Left cardiac atrium (tissue), 4 donors: ENCODE measurements at regions not wholly inside any gene's neighbourhood (a gene's known extent, or its start where the extent isn't known, plus 50 kb on each side); places are given as distances from the start of the nearest gene placed in this dataset.

ENCODE experiments used
- ATAC-seq, 2 donors: fragments of 200-7000 bp; cut with Tn5 transposase; one replicate each; pipeline ENCODE4 v1.9.1; 2020; ENCODE audit warnings: mild to moderate bottlenecking in 2 of 2, moderate library complexity in 2 of 2
- DNase-seq: peaks from one replicate; pipeline ENCODE4 v3.0.0-alpha.2; 2020
- intact Hi-C, 2 donors: fragments of 100-400 bp; cut with DNase I; formaldehyde crosslinking; loops; one replicate each; pipeline versions ENCODE4 v1.14.1 to v1.15.1; 2022 to 2023
- donor health status: DM: no; HTN: yes; CAD: no.
- donor health status: DM: no; HTN: yes; CAD: no; lungs with severe emphysema.
- donor health status: DM: yes; HTN: yes; CAD: no.
- donor health status: Dilated cardiomyopathy.

DNA sequence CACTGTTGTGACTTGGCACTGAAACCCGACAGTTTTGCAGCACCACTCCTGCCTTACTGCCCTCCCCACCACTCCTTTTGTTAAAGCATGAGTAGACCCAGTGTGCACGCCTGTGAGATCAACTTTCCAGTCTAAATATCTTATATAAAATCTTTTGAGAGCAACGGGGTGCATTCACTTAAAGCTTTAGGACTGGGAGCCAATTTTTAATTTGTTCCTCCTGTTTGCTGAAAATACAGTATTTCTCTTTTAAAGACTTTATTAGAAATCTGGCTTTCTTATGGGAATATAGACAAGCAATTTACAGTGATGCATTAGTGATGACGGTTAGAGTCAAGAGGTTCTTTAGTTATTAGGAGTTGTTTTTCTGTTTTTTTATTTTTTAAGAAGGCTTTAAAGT is 397.5 kb downstream of the TMEM167A start:
- ATAC-seq (no peak), DNase-seq (no peak)
- intact Hi-C loops = no loop called here

DNA sequence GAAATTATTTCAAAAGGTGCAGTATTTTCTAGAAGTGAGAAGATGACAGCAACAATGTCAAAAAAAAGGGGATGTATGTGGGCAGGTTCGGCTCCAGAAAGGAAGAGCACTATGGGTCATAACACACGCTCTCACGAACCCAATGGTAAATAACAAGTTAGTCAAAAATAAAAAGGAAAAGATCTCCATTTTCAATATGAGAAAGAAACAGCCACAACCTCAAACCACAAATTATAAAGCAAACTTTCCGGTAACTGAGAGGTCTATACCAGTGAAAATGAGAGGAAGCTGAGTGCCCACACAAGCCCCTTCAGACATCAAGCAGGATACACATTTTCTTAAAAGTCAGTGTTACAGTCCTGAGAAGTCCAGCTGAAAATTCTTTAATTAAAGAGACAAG is 398.5 kb upstream of the RPS23 start:
- intact Hi-C loops = no loop called here
- no peak for DNase-seq
- no peak for ATAC-seq

DNA sequence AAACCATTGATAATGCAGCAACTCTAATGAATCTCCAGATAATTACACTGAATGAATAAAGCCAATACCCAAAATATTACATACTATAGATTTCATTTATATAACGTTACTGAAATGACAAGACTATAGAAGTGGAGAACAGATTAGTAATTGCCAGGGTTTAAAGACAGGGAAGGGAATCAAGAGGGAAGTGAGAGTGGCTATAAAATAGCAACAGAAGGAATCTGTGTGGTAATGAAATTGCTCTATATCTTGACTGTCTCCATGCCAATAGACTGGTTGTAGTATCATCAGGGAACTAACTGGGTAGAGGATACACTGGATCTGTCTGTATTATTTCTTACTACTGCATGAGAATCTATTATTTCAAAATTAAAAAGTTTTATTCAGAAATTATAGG is 396.5 kb upstream of the RPS23 start:
- no peak for DNase-seq
- intact Hi-C loops = no loop called here

DNA sequence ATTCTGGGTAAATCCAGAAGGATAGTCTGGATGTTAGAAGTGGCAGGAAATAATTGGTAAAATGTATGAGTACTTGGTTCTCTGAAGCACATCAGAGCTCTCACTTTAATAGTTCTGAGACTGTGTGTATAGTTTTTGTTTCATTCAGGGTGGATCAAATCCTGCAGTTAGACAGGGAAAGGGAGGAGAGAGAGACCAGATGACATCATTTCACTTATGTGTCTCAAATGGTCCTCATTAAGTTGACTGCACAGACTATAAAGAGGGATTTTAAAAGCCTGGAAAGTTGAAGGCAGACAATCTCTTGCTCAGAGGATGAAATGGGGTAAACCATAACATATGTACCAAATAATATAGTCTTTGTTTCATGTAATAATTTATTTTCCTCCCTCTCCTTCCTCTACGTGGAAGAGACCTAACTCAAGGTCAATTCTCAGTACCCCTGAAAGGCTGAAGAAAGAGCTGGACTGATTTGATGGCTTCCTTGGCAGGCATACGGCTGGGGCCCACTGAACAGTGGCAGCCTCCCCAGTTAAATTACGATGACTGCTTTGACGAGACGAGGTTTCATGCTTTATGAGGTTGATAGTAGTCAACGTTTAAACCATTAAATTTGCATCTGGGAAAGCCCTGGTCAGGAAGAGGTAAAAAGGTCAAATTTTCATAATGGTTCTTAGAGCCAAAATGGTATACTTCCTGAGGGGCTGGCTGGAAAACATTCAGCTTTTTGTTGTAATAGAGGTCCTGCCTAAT is 395.1 kb upstream of the RPS23 start:
- ATAC-seq = no peak
- intact Hi-C loops = no loop called here

More for the DNA sequence above, 396.5 kb upstream of the RPS23 start:
- no peak for ATAC-seq

DNA sequence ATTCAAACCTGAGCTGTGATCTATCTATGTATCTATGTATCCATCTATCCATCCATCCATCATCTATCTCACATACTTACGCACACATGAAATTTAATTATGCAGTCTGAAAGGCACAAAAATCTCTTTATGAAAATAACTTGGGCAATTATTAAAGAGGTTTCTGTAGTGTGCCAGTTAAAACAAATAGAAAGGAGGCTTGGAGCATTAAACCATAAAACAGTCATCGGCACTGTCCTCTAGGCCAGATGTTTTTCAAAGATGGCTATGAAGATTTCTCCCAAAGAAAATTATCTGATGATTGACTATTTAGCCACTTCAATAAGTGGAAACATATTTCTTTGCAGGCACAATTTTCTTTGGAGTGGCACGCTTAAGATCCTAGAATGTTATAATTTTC is 392.5 kb upstream of the RPS23 start:
- intact Hi-C loops = no loop called here
- no peak for DNase-seq
- ATAC-seq = no peak

More for the DNA sequence above, 395.1 kb upstream of the RPS23 start:
- DNase-seq = no peak

DNA sequence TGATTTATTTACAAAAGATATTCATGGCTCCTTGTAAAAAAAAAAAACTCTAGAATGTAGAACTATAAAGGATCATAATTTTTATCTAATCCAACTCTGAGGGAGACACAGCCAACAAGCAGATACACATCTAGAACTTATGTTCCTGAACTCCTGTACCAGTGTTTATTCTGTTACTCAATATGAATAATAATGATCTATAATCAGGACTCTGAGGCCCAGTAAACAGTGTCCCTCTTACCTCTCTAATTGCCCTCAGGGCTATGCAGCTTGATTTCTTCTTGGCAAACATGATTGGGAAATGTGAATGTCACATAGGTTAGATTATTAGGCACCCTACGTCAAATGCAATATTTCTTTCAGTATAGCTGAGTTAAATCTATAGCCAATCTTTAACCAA is 391.6 kb upstream of the RPS23 start:
- ATAC-seq = no peak

DNA sequence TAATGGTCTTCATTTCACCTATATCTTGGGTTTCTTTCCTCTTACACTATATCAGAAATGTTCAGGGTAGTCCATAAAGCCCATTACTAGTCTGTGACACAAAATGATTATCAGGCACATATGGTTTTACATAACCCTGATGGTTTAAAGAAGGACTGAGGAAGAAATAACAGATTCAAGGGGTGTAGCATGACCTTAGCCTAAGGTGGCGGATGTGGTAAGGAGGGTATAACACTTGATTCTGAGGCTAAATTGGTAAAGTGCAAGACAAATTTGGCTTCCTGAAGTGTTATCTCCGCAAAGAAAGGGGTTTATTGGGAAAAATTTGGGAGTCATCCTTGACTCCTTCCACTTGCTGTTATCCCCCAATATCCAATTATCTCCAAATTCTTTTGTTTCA is 388.2 kb upstream of the RPS23 start:
- no peak for ATAC-seq
- no peak for DNase-seq
- intact Hi-C loops = no loop called here

More for the DNA sequence above, 391.6 kb upstream of the RPS23 start:
- DNase-seq = no peak
- intact Hi-C loops = no loop called here

DNA sequence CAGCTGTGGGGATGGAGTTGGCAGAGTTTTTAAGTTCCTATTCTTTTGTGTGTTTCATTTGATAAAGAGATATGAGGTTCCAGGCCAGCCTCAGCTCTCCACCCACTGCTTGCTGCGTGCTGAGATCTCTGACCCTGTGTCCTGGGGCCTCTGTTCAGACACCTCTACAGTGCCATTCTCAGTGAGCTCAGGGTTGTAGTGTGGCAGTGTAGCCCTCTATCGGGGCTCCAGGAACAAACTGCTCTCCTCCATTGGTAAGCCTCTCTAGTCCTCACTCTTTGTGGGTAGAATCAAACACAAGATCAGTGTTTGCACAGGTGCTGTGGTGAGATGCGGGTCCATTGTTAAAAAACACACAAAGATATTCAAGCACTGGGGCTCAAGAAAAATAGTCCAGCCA is 386.6 kb upstream of the RPS23 start:
- intact Hi-C loops = no loop called here
- DNase-seq = no peak

DNA sequence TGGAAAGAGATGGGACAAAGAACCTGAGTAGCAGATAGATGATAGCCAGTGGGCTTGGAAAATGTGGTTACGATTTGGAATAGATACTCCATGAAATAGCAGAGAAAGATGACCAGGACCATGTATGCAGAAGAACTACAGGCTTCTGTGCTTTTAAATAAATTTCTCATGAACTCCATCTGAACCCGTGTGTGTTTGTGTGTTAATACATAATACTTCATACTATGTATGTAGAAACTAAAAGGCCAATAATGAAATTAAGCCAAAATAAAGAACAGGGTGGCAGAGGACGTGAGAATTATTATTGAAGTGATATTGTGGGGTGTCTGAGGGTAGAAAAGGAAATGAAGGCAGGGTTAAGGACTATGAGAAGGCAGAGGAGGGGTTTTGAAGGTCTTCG is 385.1 kb upstream of the RPS23 start:
- intact Hi-C loops = no loop called here
- no peak for ATAC-seq
- DNase-seq = no peak

More for the DNA sequence above, 386.6 kb upstream of the RPS23 start:
- ATAC-seq = no peak

DNA sequence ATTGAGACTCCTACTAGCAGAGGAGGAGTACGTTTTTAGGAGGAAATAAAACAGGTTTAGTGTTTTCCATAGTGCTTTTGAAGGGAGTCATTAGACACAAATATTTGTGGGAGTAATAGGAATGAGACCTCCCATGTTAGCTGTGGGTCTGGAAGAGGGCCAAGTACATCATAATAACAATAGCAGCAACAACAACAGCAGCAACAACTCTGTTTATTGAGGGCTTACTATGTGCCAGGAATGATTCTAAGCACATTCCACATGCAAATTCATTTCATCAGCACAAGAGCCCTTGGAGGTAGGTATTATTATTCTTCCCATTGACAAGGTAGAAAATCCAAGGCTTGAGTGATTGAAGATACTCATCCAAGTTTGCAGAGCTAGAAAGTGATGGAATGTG is 384.2 kb upstream of the RPS23 start:
- ATAC-seq (no peak), DNase-seq (no peak)
- intact Hi-C loops = no loop called here

DNA sequence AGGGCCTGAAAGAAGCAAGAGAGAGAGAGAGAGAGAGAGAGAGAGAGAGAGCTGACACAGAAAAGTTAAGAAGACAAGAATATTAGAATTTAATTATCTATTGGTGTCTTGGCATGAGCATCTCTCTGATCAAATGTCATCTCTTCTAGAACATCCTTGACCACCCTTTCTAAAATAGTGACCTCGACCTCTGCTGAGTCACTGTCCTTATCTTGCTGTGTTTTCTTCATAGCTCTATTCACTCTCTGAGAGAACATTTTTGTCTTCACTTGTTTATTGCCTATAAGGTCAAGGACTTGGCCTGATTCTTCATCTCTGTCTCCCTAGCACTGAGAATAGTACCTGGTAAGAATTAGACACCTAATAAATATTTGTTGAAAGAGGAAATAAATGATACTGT is 383.8 kb upstream of the RPS23 start:
- intact Hi-C loops = no loop called here
- no peak for DNase-seq
- ATAC-seq = no peak

DNA sequence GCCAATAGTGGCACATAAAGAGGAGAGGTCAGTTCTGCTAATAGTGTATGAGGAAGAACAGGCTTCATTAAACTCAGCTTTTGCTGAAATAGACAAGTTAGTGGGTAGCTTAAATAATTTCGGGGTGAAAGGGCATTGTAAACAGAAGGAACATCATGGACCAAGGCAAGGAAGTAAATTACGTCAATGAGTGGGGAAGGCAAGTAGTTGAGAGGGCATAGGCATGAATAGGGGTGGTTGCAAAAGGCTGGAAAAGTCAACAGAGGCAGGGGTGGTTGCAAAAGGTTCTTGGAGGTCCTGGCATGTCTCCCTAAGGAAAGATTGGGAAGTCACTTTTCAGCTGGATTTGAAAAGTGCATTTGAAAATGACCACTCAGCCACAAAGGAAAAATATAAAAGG is 383.3 kb upstream of the RPS23 start:
- intact Hi-C loops = no loop called here
- no peak for ATAC-seq

DNA sequence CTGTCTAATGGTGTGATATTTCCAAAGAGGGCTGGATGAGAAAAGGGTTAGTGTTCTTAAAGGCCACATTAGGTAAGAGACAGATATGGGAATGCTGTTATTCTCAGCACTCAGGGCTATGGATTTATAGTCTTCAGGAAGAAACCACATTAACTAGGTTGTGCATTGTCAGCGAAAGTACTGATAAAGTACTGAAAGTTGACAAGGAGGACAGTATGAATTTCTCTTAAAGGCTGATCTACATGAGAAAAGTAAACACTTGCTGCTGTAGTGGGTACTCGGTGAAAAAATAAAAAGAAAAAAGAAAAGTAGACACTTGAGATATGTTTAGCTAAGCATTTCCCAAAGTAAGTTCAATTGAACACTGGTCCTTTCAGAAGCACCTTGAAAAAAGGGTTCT is 381.0 kb upstream of the RPS23 start:
- ATAC-seq (no peak), DNase-seq (no peak)
- intact Hi-C loops = no loop called here

More for the DNA sequence above, 383.3 kb upstream of the RPS23 start:
- no peak for DNase-seq

DNA sequence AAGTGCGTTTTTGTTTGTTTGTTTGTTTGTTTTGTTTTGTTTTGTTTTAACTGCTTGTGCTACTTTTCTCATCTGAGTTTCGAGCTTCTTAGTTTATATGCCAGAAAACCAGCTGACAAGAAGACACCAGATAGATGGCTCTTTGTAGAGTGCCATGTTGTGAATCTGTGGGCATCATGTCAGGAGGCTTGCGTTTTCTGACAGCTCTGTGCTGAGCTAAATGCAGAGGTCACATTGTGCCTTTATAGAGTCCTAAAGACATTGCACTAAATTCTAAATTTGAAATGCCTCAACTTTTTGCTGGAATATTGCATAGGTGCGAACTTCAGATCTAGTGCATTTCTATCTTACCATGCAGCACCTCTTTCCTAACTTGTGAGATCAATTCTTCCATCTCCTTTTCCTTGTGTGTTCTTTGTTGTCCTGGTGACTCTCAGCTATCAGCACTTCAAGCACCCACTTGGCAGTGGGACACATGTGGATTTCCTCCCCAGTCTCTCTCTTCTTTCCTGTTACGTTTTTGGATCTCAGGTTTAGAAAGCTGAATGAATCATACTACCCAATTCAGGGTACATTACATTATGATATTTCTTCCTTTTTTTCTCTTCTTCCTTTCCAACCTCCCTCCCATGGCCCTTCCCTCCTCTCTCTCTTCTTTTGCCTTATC is 379.0 kb upstream of the RPS23 start:
- intact Hi-C loops = no loop called here
- DNase-seq (no peak), ATAC-seq (peak; percentile 60 to 65)

DNA sequence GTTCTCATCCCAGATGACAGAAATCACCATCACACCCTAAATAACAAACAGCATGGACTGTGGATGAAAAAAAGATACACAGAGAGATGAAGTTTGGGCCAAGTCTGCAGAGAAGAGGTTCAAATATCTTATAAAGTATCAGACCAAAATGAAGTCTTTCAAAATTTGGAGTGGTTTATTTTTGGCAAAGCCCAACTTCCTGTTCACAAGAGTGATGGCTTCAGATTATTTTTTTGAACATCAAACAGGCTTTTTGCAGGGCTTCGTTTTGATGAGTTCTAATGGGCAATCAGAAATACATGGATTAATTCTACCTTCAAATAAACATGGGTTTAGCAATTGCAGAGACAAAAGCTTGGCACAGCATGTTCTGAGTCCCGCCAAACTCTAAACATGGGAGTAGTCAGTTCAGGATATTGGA is 378.2 kb upstream of the RPS23 start:
- DNase-seq = no peak
- ATAC-seq = no peak
- intact Hi-C loops = no loop called here

DNA sequence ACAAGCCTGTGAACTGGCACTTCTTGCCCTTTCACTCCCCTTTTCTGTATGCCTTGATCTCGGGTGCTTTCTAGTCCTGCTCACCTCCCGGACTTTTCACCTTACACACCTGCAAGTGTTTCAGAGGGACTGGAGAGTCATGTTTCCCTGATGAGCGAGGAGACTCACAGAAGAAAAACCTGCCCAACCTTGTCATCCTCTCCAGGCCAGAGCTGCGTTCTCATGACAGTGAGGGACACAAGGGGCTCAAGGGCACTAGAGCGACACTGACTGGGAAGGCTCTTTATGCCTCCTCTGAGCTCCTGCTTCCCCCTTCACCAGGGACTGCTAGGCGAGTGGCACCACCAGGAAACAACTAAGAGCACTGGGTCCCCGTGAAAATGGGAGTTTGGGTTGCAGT is 376.9 kb upstream of the RPS23 start:
- no peak for ATAC-seq
- intact Hi-C loops = no loop called here
- DNase-seq = no peak

DNA sequence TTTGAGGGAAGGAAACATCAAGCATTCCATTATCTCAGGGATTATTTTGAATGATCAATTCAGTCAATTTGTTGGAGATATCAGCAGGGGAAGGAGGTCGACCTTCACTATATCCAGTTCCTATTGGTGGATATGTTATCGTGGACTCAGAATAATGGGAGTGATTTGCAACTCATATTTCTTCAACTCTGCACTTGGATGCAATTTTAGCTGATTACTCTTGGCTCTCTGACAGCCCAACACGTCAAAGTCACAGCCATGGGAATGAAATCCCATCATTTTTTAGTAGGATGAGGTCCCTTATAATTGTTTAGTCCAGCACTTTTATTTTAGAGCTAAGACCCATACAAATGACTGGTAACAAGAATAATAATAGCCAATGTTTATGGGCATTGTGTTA is 371.8 kb upstream of the RPS23 start:
- intact Hi-C loops = loop anchor here in 1 of 2 donors (10.0 kb wide), 2 partner anchors 145 to 785 kb away; no protein-coding TSS in a partner anchor
- no peak for DNase-seq

DNA sequence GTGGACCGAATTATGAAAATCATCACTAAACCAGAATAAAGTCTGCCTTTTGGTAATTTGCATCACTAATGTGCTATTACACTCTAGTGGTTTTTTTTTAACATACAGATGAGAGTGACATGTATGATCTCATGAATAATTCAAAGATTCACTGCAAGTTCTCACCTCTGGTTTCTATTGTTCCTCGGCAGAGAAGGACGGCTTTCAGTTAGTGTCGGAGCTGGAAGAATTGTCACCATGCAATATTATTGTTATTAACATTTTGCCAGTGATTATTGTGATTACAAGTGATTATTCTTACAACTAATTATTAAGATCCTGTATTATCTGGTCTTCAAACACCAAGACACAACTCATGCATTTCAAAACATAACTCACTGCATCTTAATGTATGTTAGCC is 366.6 kb upstream of the RPS23 start:
- intact Hi-C loops = loop anchor here in 1 of 2 donors (5.0 to 10.0 kb wide), 3 partner anchors 150 to 790 kb away; no protein-coding TSS in a partner anchor
- DNase-seq = no peak
- ATAC-seq = no peak

More for the DNA sequence above, 371.8 kb upstream of the RPS23 start:
- no peak for ATAC-seq

DNA sequence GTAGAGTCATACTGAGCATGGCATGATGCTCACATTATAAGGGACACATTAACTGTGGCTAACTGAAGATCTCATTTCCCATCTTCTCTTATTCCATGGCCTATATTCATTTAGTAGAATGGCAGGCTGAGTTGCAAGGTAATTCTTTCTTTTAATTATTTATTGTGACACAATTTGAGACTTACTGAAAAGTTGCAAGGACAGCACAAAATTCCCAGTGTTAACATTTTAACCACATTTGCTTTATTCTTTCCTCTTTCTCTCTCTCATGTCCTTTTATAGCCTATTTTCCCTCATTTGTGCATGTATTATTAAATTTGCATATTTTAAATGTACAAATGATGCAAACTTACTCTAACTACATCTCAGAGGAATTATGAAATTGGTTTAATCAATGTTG is 366.1 kb upstream of the RPS23 start:
- ATAC-seq = no peak
- no peak for DNase-seq
- intact Hi-C loops = loop anchor here in 1 of 2 donors (5.0 to 10.0 kb wide), 3 partner anchors 151 to 791 kb away; no protein-coding TSS in a partner anchor

DNA sequence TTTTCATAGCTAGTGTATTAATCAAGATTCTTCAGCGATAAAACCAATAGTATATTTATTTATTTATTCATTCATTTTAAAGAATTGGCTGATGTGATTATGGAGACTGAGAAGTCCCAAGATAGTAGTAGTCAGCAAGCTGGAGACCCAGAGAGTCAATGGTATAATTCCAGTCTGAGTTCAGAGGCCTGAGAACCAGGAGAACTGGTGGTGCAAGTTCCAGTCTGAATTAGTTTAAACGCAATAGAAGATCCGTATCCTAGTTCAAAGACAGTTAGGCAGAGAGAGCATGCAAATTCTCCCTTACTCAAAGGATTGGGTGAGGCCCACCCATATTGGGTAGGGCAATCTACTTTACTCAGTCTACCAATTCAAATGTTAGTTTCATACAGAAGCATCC is 364.2 kb upstream of the RPS23 start:
- intact Hi-C loops = loop anchor here in 1 of 2 donors (5.0 to 10.0 kb wide), 3 partner anchors 152 to 792 kb away; no protein-coding TSS in a partner anchor
- ATAC-seq = no peak
- DNase-seq = no peak
